Endothelial cell of hepatic sinusoid (primary cell): ENCODE measurements at regions not wholly inside any gene's neighbourhood (a gene's known extent, or its start where the extent isn't known, plus 50 kb on each side); places are given as distances from the start of the nearest gene placed in this dataset.

ENCODE experiments used
- in situ Hi-C: cut with HindIII; loops from 2 replicates; pipeline ENCODE4 v1.10.0; 2017; ENCODE audit warnings: low sequenced_read_pairs

DNA sequence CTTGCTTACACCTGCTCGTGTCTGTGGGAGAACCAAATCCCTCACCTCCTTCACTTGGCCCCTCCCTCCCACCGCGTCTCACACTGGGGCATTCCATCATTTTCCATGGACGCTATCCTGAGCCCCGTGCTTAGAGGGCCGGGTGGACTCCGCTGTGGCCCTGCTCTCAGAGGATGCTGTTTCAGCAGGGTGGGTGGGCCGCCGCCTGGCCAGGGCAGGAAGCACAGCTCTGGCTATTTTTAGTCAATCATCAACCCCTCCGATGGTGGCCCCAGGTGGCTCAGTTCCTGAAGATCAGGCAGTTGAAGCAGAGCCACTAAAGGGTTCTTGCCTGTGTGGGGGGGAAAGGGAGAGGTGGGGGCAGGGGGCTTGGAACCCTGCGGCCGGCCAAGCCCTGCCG is 230.3 kb downstream of the ENGASE start:
- in situ Hi-C loops: loop anchor here (5.0 kb wide), 2 partner anchors 47 to 73 kb away; no protein-coding TSS in a partner anchor

- in situ Hi-C loops: loop anchor here (5.0 kb wide), 2 partner anchors 49 to 71 kb away; no protein-coding TSS in a partner anchor
Observed at GRCh38 chr17:79303641-79304205, 229.1 kb downstream of the ENGASE start.

- in situ Hi-C loops: loop anchor here (5.0 kb wide), 2 partner anchors 51 to 69 kb away; no protein-coding TSS in a partner anchor
Observed at GRCh38 chr17:79301469-79301868, 226.8 kb downstream of the ENGASE start.

GRCh38 chr17:79299349-79299748 is 224.7 kb downstream of the ENGASE start:
- in situ Hi-C loops: no loop called here

- in situ Hi-C loops: no loop called here
Observed at GRCh38 chr17:79298799-79299198, 224.2 kb downstream of the ENGASE start.

DNA sequence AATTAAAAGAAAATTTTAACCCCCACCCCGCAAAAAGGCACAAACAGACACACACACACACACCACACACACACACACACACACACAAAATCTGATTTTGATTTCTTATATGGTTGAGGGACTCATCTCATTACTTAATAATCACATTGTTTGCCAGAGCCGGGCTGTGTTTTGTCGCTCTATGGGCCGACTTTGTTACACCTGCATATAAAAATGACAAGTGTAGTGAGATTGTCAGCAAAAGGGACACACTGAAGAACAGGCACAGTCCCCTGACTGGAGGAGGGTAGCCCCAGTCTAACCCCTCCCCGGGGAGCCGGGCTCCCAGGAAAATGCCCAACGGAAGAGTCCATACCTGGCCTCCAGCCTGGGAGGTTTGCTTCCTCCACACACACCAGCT is 221.6 kb downstream of the ENGASE start:
- in situ Hi-C loops: no loop called here

- in situ Hi-C loops: no loop called here
Observed at GRCh38 chr17:79295307-79295706, 220.7 kb downstream of the ENGASE start.

DNA sequence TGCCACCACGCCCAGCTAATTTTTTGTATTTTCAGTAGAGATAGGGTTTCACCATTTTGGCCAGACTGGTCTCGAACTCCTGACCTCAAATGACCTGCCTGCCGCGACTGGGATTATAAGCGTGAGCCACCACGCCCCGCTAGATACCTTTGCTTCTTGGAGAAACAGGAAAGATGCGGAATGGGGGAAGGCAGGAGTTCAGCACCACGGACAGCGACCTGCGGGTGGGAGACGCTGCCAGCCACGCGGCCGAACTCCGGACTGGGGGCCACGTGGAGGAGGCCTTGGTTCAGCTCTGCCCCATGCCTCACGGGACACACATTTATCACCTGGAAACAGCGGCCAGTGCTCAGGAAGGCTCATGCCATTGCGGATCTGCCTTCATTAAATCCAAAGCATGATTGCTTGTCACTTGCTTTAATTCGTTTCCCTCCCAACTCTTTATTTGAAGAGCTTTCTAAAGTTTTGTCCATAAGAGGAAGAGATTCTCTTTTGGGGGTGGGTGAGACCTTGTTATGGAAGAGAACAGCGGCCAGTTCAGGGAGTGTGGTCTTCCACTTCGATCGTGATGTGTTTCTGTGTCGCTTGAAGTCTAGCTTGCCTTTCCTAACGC is 219.9 kb downstream of the ENGASE start:
- in situ Hi-C loops: no loop called here

DNA sequence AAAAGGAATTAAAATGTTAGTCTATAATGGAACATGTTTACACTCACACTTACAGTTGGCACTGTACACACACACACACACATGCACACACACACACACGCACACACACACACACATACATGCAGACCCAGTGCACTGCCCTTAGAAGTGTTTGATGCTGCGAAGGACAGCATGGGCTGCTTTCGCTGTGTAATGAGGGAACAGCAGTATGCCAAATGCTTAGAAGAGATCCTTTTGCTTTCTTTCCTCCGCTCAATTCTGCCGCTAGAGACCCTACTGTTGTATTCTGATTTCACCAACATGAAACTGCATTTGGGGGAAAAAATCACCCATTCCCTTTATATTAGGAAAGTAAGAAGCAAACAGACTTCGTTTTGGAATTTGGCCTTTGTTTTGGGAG is 217.9 kb downstream of the ENGASE start:
- in situ Hi-C loops: no loop called here

DNA sequence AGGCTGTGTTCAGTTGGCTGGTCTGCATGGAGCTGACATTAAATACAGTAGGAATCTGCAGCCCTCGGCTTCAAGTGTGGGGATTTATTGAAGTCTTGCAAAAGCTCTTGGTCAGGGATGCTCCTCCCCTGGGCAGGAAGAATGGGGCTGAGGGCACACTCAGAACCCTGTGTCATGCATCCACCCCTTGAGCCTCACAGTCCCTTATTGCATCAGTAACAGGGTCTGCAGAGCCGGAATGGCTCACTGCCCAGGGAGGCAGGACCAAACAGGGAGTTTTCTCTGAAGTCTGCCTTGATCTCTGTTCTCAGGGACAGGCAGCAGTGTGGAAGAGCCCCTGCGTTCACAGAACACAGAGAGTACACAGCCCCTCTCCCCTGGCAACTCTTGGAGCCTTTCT is 216.8 kb downstream of the ENGASE start:
- in situ Hi-C loops: no loop called here

GRCh38 chr17:79290726-79291125 is 216.1 kb downstream of the ENGASE start:
- in situ Hi-C loops: no loop called here

DNA sequence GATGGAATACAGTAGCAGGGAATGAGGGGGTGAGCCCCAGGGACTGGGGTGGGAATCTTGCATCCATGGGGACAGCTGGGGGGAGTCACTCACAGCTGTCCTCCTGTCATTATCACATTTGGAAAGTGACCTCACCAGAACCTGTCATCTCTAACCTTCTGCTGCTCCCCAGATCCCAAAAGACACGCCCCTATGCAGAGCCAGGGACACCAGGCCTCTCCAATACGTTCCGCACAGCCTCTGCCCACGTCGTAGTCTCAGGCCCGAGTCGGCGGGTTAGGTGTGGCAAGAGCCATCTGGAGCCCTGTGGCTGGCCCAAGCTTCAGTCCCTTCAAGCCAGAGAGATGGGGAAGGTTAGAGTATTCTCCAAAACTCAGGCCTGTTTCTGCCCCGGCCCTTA is 214.3 kb downstream of the ENGASE start:
- in situ Hi-C loops: loop anchor here (5.0 kb wide), 3 partner anchors 33 to 102 kb away; no protein-coding TSS in a partner anchor

DNA sequence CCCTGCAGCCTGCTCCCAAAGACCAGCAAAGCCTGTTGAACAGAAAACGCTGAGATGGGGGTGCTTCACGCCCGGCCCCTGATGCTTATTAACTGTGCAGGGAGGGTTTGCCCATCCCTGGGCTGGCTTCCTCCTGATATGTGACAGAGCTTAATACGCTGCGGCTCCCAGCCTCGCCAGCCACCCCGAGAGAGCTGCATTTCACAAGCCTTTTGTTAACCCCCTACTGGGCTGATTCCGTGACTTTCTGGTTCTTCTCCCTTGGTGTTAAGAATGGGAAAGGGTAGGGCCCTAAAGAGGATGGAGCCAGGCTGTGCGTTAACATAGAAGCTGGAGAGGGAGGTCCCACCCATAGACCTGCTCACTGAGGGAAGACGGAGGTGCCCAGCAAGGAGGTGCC is 211.8 kb downstream of the ENGASE start:
- in situ Hi-C loops: loop anchor here (5.0 kb wide), 3 partner anchors 36 to 99 kb away; no protein-coding TSS in a partner anchor

DNA sequence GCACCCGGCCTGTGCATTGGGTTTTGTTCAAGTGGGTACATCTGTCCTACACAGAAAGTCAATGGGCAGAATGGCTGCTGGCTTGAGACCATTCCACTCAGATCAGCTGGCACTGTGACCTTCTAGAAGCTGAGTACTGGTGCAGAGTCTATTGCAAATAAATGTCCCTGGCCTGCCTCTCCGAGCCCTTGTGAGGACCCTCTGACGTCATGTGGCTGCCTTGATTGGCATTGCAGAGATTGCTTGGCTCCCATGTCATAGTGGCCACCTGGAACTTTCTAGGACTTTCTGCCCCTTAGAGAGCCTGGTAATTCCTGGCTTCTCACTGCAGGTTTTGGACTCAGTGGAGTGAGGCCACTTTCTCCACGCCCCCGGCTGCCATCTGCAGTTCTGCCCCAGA is 211.3 kb downstream of the ENGASE start:
- in situ Hi-C loops: loop anchor here (5.0 kb wide), 3 partner anchors 36 to 99 kb away; no protein-coding TSS in a partner anchor

DNA sequence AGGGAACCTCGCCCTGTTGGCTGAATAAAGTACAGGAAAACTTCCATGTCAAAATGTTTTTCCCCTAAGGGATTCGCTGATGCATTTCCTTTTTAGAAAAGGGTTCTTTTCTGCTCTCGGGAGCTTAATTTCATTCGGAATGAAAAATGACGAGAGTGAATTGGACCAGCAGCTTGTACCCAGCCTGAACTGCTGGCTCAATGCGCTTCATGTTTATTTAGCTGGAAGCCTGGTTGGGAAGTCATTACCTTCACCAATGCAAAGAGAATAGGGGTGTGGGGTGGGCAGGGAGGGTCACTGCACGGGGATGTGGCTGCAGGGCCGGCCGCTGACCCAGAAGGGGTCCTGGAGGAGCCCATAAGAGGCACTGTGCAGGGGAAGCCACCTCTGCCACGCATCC is 207.7 kb downstream of the ENGASE start:
- in situ Hi-C loops: no loop called here

- in situ Hi-C loops: no loop called here
Observed at GRCh38 chr17:79281803-79282202, 207.2 kb downstream of the ENGASE start.

DNA sequence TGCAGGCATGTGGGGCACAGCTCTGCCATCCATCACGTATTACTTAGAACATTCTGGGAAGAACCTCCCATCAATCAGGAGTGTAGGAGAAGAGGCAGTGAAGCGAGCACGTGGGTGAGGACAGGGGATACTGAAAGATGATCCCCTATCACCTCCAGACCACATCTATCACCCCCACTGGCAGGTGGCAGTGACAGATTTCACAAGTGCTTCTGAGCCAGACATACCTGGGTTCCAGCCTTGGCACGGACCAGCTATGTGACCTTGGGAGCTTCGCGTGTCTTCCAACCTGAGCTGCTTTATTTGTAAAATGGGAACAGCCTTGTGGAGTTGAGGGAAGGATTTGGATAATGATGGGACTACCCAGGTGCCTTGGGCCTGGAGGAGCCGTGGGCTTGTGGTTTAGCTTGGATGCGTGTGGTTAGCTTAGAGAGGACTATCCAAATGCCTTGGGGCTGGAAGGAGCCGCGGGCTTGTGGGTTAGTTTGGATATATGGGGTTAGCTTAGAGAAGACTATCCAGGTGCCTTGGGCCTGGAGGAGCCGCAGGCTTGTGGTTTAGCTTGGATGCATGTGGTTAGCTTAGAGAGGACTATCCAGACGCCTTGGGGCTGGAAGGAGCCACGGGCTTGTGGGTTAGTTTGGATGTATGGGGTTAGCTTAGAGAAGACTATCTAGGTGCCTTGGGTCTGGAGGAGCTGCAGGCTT is 206.4 kb downstream of the ENGASE start:
- in situ Hi-C loops: no loop called here

DNA sequence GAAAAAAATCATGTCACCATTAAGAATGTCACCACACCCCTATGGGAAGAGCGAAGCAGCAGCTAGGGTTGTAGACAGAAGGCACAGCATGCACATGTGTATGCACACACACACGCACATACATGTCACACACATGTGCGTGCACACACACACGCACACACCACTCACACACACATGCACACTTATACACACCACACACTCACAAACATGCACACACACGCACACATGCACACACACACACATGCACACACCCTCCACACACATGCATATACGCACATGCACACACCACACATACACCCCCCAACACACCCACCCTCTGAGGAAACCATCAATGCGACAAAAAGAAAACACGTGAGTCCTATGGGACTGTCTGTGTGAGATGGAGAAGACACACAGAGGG is 205.4 kb downstream of the ENGASE start:
- in situ Hi-C loops: no loop called here

DNA sequence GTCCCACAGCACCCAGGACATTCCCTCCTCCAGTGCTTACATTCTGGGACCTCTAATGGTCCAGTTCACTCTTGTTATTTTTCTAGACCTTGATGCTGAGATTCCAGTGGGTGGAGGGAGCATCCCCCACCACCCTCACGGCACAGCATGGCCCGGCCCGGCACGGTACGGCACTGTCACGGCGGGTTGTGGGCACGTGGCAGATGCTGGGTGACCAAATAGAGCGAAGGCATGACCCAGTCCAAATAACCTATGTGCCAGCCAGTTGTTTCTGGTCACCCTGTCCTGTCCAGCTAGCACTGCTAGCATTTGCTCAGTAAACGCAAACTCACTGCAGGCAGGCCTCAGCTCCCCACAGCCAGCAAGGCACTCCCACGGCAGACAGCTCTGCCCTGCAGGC is 204.7 kb downstream of the ENGASE start:
- in situ Hi-C loops: no loop called here

DNA sequence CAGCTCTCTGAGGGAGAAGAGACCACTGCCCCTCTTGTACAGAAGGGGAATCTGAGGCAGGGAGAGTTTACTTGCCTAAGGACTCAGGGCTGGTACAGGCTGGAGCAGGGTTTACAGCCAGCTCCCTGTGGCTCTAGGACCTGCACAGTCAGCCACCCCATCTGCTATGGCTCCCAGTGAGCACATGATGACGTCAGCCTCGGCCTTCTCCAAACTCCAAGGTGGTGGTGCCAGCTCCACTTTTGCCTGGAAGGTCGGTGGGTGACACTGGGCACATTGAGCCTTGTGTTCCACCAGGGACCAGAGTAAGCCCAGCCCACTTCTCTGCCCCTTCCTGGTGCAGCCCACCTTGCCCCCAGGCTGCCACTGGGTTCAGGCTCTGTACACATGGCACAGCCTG is 202.2 kb downstream of the ENGASE start:
- in situ Hi-C loops: no loop called here

- in situ Hi-C loops: no loop called here
Observed at GRCh38 chr17:79273660-79274059, 199.0 kb downstream of the ENGASE start.

DNA sequence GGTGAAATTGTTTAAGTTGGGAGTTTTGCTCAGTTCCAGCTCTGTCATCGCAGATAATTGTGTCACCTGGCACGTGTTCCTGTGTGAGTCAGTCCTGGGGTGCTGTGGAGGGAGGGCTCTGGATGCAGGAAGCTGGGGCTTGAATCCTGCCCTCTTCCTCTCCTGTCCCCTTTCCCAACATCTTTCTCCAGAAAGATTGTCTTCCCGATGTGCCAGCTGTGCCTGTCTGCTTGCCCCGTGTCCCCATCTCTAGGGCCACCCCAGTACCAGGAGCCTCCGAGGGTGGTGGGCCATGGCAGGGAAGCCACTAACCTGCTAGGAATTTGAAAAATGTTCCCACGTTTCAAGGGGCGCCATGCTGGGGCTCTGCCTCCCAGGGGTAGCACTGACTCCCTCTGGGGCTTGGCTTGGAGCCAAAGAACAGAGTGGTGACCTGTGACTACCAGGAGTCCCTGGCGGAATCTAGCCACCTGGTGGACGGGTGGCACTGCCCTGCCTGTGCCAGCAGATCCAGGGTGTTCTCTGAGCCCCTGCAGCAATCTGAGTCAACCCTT is 198.1 kb downstream of the ENGASE start:
- in situ Hi-C loops: no loop called here
